ENCODE measurements at regions not wholly inside any gene's neighbourhood (a gene's known extent, or its start where the extent isn't known, plus 50 kb on each side); places are given as distances from the start of the nearest gene placed in this dataset.

GRCh38 chr1:79646880-79647279, 640.4 kb upstream of the ADGRL4 start:
- intact Hi-C loops (cut with DNase I, micrococcal nuclease), result no loop called here
- DNase-seq (no peak), ATAC-seq (no peak)

- no peak for ATAC-seq
- no peak for DNase-seq
- intact Hi-C loops (cut with DNase I, micrococcal nuclease), result no loop called here
Measured at GRCh38 chr1:79638382-79638781, 631.9 kb upstream of the ADGRL4 start.

- intact Hi-C loops (cut with DNase I, micrococcal nuclease), result no loop called here
- ATAC-seq, result no peak
- DNase-seq, result no peak
Measured at GRCh38 chr1:79633456-79633855, 626.9 kb upstream of the ADGRL4 start.

GRCh38 chr1:79629414-79629813, 622.9 kb upstream of the ADGRL4 start:
- intact Hi-C loops (cut with DNase I, micrococcal nuclease), result no loop called here
- ATAC-seq (no peak), DNase-seq (no peak)

GRCh38 chr1:79617777-79618176, 611.2 kb upstream of the ADGRL4 start:
- DNase-seq, result no peak
- intact Hi-C loops (cut with DNase I, micrococcal nuclease), result no loop called here
- no peak for ATAC-seq

GRCh38 chr1:79614762-79615161, 608.2 kb upstream of the ADGRL4 start:
- intact Hi-C loops (cut with DNase I, micrococcal nuclease), result no loop called here
- ATAC-seq (no peak), DNase-seq (no peak)

- no peak for DNase-seq
- no peak for ATAC-seq
- intact Hi-C loops (cut with DNase I, micrococcal nuclease), result no loop called here
Measured at GRCh38 chr1:79614106-79614505, 607.6 kb upstream of the ADGRL4 start.

- intact Hi-C loops (cut with DNase I, micrococcal nuclease), result no loop called here
- no peak for ATAC-seq
- no peak for DNase-seq
Measured at GRCh38 chr1:79613046-79613445, 606.5 kb upstream of the ADGRL4 start.

- intact Hi-C loops (cut with DNase I, micrococcal nuclease), result no loop called here
- ATAC-seq (no peak), DNase-seq (no peak)
Measured at GRCh38 chr1:79604490-79605198, 598.1 kb upstream of the ADGRL4 start.

GRCh38 chr1:79603843-79604242, 597.3 kb upstream of the ADGRL4 start:
- no peak for ATAC-seq
- intact Hi-C loops (cut with DNase I, micrococcal nuclease), result no loop called here
- no peak for DNase-seq

GRCh38 chr1:79599257-79599656, 592.7 kb upstream of the ADGRL4 start:
- intact Hi-C loops (cut with DNase I, micrococcal nuclease), result no loop called here
- DNase-seq (no peak), ATAC-seq (no peak)

GRCh38 chr1:79595931-79596330, 589.4 kb upstream of the ADGRL4 start:
- DNase-seq (no peak), ATAC-seq (no peak)
- intact Hi-C loops (cut with DNase I, micrococcal nuclease), result no loop called here

GRCh38 chr1:79594121-79594698, 587.7 kb upstream of the ADGRL4 start:
- DNase-seq, result no peak
- intact Hi-C loops (cut with DNase I, micrococcal nuclease), result no loop called here
- ATAC-seq, result no peak

GRCh38 chr1:79592707-79593106, 586.2 kb upstream of the ADGRL4 start:
- intact Hi-C loops (cut with DNase I, micrococcal nuclease), result no loop called here
- DNase-seq (no peak), ATAC-seq (no peak)

- ATAC-seq (no peak), DNase-seq (no peak)
- intact Hi-C loops (cut with DNase I, micrococcal nuclease), result no loop called here
Measured at GRCh38 chr1:79588719-79589118, 582.2 kb upstream of the ADGRL4 start.

GRCh38 chr1:79587229-79587628, 580.7 kb upstream of the ADGRL4 start:
- DNase-seq (no peak), ATAC-seq (no peak)
- intact Hi-C loops (cut with DNase I, micrococcal nuclease), result no loop called here

GRCh38 chr1:79585801-79586200, 579.3 kb upstream of the ADGRL4 start:
- DNase-seq, result no peak
- intact Hi-C loops (cut with DNase I, micrococcal nuclease), result no loop called here
- no peak for ATAC-seq

GRCh38 chr1:79575424-79575823, 568.9 kb upstream of the ADGRL4 start:
- intact Hi-C loops (cut with DNase I, micrococcal nuclease), result no loop called here
- ATAC-seq (no peak), DNase-seq (no peak)

- ATAC-seq, result no peak
- DNase-seq, result no peak
- intact Hi-C loops (cut with DNase I, micrococcal nuclease), result no loop called here
Measured at GRCh38 chr1:79568411-79568810, 561.9 kb upstream of the ADGRL4 start.

GRCh38 chr1:79561521-79561978, 555.0 kb upstream of the ADGRL4 start:
- intact Hi-C loops (cut with DNase I, micrococcal nuclease), result no loop called here
- no peak for DNase-seq
- no peak for ATAC-seq

GRCh38 chr1:79556189-79556588, 549.7 kb upstream of the ADGRL4 start:
- DNase-seq (no peak), ATAC-seq (no peak)
- intact Hi-C loops (cut with DNase I, micrococcal nuclease), result no loop called here

All from left colon (tissue), 2 donors.